Hippocampal formation (tissue), 2 donors: ENCODE measurements at regions not wholly inside any gene's neighbourhood (a gene's known extent, or its start where the extent isn't known, plus 50 kb on each side); places are given as distances from the start of the nearest gene placed in this dataset.

Experiments
- DNase-seq, 2 donors: peaks; one replicate each; lab custom pipeline; 2025; lab: John Stamatoyannopoulos, UW

- no peak for DNase-seq
These were observed 262.1 kb downstream of the SKIDA1 start for GRCh38 chr10:21263263-21263803.

- peak; percentile 17 to 27 for DNase-seq
These were observed 263.6 kb downstream of the SKIDA1 start for GRCh38 chr10:21261842-21262294.

DNA sequence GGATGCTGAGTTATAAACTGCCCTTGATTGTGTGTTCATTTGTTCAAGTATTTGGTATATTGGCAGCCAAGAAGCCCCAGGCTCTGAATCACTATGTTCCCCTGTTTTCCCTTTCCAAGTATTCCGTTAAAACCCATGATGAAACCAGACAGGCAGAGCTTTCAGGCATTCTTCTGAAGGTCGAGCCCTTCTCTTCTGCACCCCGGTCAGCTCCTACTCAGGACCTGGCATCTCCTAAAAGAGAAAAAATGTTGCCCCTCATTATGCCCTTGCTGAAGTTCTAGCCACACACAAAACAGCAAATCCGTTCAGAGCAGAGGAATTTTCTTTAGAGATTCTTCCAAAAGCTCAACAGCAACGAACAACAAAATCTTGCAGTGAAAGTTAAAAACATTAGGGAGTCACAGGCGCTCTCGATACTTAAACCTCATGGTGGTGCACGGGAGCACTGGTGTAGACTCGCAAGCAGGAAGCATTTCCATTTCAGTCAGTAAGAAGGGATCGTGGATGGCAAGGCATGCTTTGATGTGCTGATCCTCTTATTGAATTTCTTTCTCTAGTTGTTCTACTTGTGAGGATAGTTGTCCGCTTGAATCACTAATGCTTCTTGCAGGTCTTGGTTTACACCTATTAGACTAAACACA is 264.9 kb downstream of the SKIDA1 start:
- DNase-seq: peak in 1 of 2 donors; percentile 25

DNA sequence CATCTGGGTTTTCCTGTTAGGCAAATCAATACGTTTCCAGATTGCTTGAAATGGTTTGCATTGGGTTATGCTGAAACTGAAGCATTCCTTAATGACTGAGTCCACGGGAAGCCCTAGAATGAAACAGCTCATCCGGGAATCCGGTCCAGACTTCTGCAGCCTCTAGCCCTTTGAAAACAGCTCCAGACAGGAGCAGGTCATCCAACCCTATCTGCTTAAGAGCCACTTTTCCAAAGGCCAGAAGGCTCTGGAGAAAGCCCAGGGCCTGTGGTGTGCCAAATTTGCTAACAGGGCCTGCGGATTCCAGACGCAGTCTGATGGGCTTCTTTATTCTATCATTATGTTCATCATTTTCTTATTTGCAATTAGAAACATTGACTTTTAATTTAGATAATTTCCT is 265.4 kb downstream of the SKIDA1 start:
- no peak for DNase-seq

DNA sequence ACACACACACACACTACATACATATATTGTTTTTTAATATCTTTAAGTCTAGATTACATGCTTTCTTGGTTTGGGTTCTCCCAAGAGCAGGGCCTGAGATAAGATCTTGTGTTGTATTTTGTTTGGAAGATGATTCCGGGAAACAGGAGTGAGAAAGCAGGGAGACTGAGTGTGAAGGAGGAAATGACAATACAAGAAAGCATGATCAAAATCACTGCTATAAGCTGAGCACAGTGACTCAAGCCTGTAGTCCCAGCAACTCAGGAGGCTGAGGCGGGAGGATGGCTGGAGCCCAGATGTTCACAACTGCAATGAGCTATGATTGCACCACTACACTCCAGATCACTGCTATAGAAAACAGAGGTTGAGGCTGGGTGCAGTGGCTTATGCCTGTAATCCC is 267.6 kb downstream of the SKIDA1 start:
- DNase-seq: no peak

GRCh38 chr10:21257191-21257590 is 268.3 kb downstream of the SKIDA1 start:
- DNase-seq: no peak

GRCh38 chr10:21249435-21249834 is 276.0 kb downstream of the SKIDA1 start:
- DNase-seq: no peak

DNA sequence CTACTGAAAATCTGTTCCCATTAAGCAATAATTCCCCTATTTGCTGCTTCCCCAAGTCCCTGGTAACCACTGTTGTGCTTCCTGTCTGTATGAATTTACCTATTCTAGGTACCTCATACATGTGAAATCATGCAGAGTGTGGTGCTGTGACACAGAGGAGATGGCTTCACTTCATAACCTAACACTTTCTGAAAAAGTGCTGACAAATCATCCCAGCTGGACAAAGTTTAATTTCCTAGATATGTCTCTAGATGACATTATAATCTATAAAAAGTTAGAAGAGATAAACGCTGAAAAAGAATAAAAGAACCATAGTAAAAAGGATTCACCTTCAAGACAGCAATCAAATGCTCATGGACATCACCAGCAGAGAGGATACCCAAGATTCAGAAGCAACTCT is 277.9 kb downstream of the SKIDA1 start:
- no peak for DNase-seq

DNA sequence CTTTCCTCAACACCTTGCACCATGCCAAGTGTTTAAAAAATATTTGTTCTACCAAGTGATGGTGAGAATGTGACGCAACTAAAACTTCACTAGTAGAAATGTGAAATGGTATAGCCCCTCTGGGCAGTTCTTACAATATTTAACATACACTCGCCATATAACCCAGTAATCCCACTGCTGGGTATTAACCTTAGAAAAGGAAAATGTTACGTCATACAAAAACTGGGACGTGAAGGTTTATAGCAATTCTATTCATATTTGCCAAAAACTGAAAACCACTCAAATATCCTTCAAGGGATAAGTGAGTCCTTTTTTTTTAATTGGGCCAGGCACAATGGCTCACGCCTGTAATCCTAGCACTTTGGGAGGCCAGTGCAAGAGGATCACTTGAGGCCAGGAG is 279.3 kb downstream of the SKIDA1 start:
- no peak for DNase-seq

DNA sequence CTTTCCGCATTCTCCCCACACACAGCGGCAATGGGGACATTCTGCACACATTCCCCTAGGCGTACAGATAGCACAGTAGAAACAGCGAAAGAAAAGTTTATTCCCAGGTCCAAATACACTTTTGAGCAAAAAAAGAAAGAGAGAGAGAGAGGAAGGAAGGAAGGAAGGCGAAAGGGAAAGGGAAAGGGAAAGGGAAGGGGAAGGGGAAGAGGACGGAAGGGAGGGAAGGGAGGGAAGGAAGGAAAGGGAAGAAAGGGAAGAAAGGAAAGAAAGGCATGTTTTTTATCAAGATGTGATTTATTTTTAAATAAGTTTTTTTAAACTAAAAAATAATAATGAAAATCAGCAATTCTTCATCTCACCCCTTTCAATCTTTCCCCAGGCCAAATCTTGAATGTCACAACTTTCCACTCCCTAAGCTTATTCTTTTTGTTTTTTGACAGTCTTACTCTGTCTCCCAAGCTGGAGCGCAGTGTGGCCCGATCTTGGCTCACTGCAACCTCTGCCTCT is 281.7 kb downstream of the SKIDA1 start:
- no peak for DNase-seq

- DNase-seq: no peak
These were observed 282.6 kb downstream of the SKIDA1 start for GRCh38 chr10:21242915-21243314.

GRCh38 chr10:21238717-21239116 is 286.8 kb downstream of the SKIDA1 start:
- no peak for DNase-seq

DNA sequence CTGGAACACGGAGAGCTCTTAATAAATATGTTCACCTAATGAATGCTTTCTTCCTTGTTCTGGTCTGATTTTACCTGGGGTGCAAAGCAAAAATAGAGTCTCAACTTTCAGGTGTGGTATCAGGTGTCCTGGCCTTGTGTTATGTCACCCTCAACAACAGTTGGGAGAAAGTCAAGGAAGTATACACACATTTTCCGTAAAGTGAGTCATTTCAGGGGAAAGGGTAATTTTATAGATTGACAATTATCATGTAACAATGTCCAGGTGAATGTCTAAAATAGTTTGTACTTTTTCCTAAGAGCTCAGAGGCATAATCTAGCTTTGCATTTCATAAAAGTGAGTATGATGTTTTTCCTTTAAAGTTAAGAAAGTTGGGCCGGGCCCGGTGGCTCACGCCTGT is 287.4 kb downstream of the SKIDA1 start:
- DNase-seq: no peak

- no peak for DNase-seq
These were observed 290.7 kb downstream of the SKIDA1 start for GRCh38 chr10:21234761-21235160.

DNA sequence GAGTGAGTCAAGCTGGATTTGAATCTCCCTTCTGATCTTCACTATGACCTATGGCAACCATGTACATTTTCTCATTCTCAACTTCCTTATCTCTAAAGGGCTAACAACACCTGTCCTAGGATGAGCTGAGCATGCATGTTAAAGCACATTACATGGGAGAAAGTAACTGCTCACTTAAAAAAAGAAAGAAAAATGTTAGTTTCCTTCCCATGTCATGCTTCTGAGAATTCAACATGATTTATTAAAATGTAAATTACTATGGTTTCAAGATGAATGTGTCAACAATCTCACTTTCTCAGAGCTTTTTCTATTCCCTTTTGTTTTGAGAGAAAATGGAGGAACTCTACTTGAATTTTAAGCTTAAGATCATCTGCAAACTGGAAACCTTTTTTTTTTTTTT is 295.3 kb downstream of the SKIDA1 start:
- no peak for DNase-seq

DNA sequence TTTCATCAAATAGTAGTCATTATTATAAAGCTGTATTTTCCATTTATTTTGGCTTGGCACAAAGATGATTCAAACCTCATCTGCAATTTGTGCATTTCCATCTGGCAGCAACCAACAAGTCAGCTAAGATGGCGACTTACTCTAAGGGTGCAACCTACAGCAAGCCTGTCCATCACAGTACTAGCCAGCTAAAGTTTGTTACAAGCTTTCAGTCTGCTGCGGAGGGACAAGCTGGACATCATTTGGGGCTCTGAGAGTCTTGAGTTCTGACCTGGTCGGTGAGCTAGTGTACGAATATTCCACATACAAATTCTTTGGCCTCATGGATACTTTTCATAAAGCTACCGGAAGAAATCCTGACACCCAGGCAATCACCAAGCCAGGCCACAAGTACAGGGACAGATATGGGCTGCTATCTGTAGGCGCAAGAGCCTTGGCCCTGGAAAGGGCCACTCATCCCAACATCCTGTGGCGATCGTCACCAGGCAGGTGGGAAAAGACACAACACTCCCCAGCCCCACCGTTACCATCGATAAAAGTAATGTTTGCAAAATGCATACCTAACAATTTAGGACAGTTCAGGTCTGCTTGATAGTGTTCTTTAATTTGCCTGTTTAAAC is 307.6 kb downstream of the SKIDA1 start:
- DNase-seq: no peak

DNA sequence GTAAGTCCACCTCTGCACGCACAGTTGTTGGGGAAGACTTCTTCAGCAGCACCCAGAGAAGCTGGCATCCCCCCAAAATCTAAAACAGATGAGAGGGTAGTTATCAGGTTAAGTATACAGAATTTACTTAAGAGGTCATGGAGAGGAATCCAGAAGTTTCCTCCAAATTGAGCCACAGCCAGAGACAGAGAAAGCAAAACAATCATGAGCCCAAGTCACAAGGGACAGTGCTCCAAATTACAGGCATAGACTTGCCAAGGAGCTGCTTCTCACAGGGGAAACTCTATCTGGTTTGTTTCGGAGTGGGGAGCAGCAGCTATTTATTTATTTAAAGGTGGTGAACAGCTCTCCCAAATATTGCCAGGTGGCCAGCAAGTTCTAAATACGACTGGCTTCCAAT is 308.4 kb downstream of the SKIDA1 start:
- no peak for DNase-seq

- DNase-seq: no peak
These were observed 311.2 kb downstream of the SKIDA1 start for GRCh38 chr10:21214329-21214728.

- no peak for DNase-seq
These were observed 312.1 kb downstream of the SKIDA1 start for GRCh38 chr10:21213381-21213780.

GRCh38 chr10:21212912-21213311 is 312.6 kb downstream of the SKIDA1 start:
- no peak for DNase-seq

DNA sequence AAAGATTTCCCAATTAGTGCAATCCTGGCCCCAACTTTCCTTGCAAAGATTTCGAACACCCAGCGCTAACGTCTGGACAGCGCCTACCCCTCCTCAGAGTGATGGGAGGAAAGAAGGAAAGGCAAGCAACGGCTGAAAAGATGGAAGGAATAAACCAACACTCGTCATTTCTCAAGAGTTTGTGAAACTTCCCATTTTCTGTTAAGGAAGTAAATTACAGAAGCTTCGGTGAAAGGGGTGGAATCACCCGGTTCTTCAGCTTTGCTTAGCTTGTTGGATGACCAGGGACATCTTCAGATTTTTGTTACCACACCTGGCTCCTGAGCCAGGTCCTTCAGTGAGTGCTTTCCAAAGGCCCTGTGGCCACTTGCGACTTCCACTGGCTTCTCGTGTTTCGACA is 313.1 kb downstream of the SKIDA1 start:
- no peak for DNase-seq

GRCh38 chr10:21209495-21209894 is 312.4 kb upstream of the NEBL start:
- no peak for DNase-seq

DNA sequence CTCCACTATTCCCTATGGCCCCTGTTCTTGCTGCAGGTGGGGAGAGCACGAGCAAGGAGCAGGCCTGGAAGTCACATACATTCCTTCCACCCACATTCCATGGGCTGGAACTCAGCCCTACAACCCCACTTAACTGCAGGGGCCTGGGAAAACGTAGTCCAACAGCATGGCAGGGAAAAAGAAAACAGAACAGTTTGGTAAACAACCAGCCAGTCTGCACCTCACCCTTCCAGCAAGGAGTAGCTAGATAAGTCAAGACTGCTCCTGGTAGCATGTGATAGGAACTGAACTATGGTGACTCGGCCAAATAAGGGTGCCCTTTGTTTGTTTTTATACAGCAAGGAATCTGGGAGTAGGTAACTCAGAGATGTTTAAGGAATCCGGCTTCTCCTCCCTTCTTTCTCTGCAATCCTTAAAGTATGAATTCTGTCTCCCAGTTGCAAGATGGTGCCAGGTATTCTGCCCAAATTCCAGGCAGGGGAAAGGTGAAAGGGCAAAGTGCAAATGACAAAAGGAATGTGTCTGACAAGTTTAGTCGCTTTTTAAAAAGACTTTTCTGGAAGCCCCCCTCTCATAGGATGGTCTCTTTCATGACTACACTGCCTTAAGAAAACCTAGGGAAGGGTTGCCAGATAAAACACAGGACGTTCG is 311.7 kb upstream of the NEBL start:
- no peak for DNase-seq
